LNCAP (cell line): ENCODE measurements at regions not wholly inside any gene's neighbourhood (a gene's known extent, or its start where the extent isn't known, plus 50 kb on each side); places are given as distances from the start of the nearest gene placed in this dataset.

Experiments
- TF ChIP-seq, protein P1 (sequence below): fragments of 450-650 bp; IDR thresholded peaks from 2 replicates; pipeline ENCODE4 v1.5.1; 2017; ENCODE audit warnings: mild to moderate bottlenecking

DNA sequence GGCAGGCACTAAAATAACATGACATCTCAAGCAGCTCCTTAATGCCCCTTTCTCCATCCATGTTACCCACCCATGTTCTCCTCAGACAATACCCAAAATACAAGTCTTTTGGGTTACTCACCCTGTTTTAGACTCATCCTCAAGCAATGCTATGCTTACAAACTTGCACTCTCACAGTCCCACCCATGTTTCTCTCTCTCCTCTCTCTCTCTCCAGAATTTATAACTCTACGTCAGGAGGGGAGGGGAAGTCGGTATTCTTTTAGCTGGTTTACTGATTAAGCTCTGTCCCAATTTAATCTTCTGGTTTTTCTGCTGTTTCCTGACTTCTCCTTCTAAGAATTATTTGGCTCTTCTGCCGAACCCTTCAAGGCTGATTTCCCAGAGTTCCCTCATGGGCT lies 98.0 kb upstream of the NR5A2 start:
- TF ChIP-seq, protein P1, sequence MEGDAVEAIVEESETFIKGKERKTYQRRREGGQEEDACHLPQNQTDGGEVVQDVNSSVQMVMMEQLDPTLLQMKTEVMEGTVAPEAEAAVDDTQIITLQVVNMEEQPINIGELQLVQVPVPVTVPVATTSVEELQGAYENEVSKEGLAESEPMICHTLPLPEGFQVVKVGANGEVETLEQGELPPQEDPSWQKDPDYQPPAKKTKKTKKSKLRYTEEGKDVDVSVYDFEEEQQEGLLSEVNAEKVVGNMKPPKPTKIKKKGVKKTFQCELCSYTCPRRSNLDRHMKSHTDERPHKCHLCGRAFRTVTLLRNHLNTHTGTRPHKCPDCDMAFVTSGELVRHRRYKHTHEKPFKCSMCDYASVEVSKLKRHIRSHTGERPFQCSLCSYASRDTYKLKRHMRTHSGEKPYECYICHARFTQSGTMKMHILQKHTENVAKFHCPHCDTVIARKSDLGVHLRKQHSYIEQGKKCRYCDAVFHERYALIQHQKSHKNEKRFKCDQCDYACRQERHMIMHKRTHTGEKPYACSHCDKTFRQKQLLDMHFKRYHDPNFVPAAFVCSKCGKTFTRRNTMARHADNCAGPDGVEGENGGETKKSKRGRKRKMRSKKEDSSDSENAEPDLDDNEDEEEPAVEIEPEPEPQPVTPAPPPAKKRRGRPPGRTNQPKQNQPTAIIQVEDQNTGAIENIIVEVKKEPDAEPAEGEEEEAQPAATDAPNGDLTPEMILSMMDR, result no peak

DNA sequence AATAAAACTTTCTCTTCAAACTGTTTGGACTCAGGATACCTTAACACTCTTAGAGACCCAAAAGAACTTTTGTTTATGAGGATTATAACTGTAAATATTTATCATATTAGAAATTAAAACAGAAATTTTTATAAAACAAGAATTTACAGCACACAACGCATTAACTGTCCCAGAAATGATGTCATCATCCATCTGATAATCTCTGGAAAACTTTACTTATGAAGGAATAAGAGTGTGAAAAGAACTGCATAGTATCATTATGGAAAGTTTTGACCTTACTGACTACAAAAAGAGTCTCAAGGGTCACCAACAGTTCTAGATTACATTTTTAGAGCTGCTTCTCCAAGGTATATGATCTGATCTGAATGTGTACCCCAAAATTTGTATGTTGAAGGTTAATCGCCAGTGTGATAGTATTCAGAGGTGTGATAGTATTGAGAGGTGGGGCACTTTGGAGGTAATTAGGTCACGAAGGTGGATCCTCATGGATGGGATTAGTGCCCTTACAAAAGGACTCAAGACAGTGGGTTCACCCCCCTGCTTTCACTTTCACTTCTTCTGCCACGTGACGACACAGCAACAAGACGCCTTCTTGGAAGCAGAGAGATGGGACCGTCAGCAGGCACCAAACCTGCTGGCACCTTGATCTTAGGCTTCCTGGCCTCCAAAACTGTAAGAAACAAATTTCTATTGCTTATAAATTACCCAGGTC lies 95.7 kb upstream of the NR5A2 start:
- TF ChIP-seq, protein P1, result no peak

DNA sequence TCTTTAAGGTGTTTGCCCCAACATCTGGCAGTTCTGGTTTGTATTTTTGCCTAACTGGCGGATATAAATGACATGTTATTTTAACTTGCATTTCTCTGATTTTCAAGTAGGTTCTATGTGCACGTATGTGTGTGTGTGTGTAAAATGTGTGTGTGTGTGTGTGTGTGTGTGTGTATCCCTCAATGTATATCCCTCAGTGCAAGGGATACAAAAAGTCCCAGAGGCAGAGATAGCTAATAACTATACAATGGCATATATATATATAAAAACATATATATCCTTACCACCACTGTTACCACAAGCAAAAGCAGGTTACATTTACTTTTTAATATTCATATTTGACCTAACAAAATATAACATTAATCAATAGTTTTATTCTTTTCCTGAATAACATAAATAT lies 95.0 kb upstream of the NR5A2 start:
- TF ChIP-seq, protein P1, result no peak

DNA sequence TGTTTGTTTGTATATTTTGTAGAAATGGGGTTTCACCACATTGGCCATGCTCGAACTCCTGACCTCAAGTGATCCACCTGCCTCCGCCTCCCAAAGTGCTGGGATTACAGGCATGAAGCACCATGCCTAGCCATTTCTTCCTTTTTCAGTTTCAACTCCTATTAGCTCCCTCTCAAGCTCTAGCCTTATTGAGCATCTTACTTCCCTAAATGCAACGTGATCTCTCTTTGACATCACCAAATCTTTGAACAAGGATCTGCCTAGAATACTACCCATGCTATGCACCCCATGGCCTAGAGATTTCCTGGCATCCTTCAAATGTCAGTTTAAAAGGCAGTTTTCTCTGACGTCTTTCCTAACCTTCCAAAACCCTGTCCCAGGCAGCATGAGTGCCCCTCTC lies 91.1 kb upstream of the NR5A2 start:
- TF ChIP-seq, protein P1, result no peak

DNA sequence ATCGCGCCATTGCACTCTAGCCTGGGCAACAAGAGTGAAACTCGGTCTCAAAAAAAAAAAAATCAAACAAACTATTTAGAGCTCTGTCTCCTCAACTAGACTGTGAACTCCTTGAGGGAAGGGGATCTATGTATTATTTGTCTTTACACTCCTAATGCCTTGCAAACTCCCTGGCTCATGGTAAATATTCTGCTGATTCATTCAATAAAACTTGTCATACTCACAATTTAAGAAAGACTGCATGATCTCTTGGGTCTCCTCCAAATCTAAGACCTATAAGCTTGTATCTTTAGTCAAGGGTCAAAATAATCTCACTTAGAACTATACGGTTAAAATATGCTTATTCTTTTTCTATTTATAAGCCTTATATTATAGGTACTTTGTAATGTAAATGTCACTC lies 90.3 kb upstream of the NR5A2 start:
- TF ChIP-seq, protein P1, result no peak

DNA sequence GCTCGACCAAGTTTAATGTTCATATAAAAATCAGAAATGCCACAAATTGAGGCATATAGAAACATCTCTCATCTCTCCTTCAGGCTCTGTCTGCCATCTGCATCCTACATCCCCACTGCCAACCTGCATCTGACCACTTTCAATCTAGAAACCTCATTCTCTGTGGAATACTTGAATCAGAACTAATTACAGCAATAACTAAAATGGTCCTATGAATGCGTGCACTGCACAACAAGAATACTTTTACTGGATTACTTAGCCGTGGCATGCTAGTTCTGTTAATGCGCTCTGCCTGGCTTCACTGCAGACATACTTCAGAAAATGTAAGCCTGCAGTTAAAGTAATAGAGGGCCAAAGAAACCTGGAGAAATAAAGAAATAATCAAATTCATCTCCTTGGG lies 89.8 kb upstream of the NR5A2 start:
- TF ChIP-seq, protein P1, result no peak

DNA sequence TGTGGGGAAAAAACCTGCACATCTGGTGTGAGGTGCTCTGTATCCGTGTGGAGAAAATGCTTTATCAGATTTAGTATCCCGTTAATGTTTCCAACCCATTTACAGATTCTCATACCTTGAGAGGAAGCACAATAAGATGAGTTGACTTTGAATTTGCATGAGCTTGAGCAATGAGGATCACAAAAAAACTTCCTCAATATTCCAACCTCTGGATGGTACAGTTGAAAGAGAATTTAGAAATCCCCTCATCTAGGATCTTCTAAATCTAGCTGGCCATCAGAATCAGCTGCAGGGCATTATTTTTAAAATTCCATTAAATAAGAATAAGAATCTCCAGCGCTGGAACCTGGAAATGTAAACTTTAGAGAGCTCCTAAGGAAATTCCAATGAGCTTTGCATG lies 82.5 kb upstream of the NR5A2 start:
- TF ChIP-seq, protein P1, result no peak

DNA sequence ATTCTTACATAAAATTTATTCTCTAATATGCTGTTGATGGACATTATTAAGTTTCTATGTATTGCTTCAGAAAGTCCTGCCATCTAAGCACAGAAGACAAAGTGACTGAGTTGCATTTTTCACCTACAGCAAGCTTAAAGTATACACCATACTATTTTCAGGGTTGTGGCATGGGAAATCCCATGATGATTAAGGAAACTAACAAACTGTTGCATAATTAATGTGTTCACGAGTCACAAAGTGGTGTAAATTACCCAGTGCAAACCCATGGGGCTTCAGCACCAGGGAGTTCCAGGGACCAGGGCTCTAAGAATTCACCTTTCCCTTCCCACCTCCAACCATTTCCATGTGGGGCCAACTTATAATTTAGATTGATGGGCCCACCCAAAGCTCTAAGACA lies 81.9 kb upstream of the NR5A2 start:
- TF ChIP-seq, protein P1, result no peak
